ENCODE measurements at regions not wholly inside any gene's neighbourhood (a gene's known extent, or its start where the extent isn't known, plus 50 kb on each side); places are given as distances from the start of the nearest gene placed in this dataset.

GRCh38 chr6:167496707-167497106 lies 171.8 kb downstream of the TTLL2 start:
- DNase-seq = no peak

- no peak for DNase-seq
These were observed 172.7 kb downstream of the TTLL2 start for GRCh38 chr6:167497428-167498056.

DNA sequence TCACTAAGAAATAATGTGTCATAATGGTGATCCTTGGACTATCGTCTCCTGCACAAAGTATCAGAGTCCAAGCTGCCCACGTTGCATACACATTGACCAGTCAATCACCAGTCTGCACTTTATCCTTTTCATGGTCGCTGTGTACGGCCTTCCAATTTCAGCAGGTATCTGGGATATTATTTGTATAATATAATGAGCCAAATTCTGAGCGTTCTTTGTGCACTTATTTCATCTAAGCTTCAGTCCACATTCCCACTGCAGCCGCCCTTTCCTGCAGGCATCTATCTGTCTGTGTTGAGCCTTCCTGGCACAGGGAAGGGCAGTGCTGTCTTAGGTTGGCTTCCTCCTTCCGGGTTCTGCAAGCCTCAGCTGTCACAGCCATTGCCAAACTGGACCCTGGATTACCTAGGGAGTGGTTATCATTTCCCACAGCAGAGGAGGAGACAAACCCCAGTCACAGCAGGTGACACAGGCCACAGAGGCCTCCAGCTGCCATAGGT lies 174.3 kb downstream of the TTLL2 start:
- DNase-seq = no peak

GRCh38 chr6:167500961-167501360 lies 176.1 kb downstream of the TTLL2 start:
- DNase-seq = no peak

GRCh38 chr6:167501831-167502385 lies 177.0 kb downstream of the TTLL2 start:
- DNase-seq = peak; percentile 20

GRCh38 chr6:167502471-167502870 lies 177.6 kb downstream of the TTLL2 start:
- no peak for DNase-seq

GRCh38 chr6:167504385-167504961 lies 179.6 kb downstream of the TTLL2 start:
- DNase-seq = no peak

GRCh38 chr6:167505199-167505598 lies 180.3 kb downstream of the TTLL2 start:
- no peak for DNase-seq

- no peak for DNase-seq
These were observed 180.9 kb downstream of the TTLL2 start for GRCh38 chr6:167505782-167506181.

DNA sequence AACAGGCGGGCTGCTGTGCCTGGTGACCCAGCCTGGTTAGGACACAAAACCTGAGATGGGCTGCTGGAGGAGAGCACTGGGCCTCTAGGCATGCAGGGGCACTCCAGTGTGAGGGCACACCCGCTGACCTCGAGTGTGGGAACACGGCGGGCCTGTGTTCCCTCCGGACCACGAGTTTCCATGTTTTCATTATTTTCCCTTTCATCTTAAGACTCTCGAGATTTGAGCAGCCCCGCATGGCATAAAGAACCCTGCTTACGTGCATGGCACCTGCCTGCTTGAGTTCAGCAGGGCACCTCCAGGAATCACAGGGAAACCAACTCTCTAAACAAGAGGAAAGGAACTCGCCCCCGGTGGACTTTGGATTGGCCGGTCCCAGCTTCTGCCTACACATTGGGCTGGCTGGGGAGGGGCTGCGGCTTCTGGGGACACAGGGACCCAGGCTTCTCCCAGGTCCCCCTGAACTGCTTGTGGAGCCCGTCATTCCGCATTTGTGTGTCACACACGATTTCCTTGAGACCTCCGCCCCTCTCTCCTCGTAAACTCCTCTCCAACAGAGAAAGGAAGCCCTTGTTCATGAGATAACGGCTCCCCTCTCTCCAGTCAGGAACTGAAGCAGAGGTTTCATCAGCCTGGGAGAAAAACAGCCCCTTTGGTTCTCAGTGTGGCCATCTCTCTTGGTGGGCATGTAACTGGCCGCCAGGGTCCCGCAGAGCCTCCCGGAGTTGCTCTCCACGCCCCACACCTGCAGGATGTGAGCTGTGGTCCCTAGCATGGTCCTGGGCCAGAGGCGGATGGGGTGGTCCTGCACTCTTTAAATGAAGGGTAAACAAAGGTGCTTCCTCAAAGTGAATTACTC lies 181.8 kb downstream of the TTLL2 start:
- DNase-seq = no peak

DNA sequence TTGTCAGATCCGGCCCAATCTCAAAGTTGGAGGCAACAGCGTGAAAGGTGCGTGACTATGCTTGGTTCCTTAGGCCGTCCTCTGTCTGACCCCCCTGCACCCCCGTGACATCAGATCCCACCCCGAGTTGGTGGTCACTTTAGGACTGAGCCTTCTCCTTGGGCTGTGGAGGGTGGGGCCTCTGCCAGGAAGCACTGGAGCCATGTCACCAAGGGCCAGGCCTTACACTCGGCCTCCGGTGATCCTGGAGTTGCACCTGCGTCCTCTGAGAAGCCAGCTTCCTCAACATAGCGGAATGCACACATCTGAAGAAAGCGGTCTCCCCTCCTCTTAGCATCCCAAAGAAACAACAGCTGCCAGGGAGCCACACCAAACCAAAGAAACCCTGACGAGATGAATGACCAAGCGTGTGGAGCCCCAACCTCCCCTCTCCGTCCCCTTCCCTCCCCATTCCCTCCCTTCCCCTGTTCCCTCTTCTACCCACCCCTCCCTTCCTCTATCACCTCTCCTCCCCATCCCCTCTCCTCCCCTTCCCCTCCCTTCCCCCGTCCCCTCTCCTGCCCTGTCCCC lies 182.6 kb downstream of the TTLL2 start:
- DNase-seq = no peak

DNA sequence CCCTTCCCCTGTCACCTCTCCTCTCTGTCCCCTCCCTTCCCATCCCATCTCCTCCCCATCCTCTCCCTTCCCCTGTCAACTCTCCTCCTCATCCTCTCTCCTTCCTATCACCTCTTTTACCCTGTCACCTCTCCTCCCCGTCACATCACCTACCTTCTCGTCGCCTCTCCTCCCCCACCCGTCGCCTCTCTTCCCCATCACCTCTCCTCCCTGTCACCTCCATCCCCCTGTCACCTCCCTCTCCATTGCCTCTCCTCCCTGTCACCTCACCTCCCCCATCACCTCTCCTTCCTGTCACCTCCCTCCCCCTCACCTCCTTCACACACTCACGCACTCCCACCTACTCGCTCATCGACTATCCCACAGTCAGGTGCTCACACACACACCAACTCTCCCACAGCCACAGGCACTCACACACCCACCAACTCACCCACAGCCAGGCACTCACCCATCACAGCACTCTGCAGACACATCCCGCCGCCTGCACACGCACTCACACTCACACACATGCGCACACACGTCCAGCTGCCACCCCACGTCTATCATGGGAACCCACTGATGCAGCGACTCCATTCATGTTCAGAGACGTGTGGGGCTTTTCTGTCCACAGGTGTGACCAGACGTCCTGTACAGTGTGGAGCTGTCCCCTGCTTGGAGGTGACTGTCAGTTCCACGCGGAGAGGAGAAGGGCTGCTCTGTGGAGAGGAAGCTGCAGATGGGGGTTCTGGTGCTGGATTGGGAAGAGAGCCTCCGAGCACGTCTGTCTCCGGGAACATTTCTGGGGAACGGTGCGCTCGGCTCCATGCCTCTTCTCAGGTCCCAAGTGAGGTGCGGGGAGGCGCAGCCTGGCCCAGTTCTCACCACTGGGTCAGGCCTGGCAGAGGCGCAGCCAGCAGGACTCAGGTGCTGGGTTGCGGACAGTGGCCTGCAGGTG lies 184.3 kb downstream of the TTLL2 start:
- no peak for DNase-seq

DNA sequence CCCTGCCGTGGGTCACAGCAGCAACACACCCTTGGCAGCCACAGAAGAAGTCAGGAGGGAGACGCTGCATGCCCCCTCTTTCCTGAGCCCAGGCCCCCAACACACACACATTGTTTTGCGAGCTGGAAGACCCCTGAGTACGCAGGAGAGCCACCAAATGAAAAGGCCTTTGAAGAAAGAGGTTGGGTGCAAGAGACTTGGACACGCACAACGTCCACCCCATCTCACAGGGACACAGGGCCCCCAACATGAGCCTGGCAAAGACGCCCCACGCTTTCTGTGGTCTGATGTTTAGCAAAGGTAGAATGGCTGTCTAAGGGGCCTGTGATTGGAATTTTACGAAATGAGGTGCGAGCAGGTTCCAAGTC lies 185.0 kb downstream of the TTLL2 start:
- no peak for DNase-seq

DNA sequence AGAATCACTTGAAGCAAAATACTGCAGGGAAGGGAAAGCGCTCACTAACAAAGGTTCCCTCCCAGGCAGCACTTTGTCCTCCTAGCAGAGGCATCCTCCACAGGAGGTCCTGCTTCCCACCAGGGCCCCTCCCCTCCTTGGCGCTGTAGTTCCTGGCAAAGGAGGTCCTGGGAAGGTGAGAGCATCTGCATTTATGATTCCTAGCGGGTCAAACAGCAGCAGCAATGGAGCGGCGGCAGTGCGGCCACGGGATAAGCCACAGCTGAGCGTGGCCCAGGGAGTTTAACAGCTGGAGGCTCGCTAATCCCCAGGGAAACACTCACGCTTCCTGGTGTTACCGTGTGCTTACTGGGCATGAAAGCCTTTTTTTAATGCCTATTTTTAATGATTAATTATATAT lies 185.8 kb downstream of the TTLL2 start:
- no peak for DNase-seq

- DNase-seq = no peak
These were observed 187.9 kb downstream of the TTLL2 start for GRCh38 chr6:167512696-167513375.

- DNase-seq = no peak
These were observed 188.9 kb downstream of the TTLL2 start for GRCh38 chr6:167513778-167514177.

- DNase-seq = no peak
These were observed 189.6 kb downstream of the TTLL2 start for GRCh38 chr6:167514524-167514923.

DNA sequence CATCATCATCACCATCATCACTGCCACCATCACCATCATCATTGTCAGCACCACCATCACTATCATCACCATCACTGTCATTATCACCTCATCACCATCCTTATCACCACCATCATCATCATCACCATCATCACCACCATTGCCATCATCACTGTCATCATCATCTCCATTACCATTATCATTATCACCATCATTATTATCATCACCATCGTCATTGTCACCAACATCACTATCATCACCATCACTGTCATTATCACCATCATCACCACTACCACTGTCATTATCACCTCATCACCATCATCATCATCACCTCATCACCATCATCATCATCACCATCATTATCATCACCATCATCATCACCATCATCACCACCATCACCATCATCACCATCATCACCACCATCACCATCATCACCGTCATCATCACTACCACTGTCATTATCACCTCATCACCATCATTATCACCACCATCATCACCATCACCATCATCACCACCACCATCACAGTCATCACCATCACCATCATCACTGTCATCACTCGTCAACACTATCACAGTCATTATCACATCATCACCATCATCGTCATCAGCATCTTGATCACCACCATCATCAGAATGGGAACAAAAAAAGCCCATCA lies 191.1 kb downstream of the TTLL2 start:
- no peak for DNase-seq

- no peak for DNase-seq
These were observed 192.5 kb downstream of the TTLL2 start for GRCh38 chr6:167517254-167517916.

DNA sequence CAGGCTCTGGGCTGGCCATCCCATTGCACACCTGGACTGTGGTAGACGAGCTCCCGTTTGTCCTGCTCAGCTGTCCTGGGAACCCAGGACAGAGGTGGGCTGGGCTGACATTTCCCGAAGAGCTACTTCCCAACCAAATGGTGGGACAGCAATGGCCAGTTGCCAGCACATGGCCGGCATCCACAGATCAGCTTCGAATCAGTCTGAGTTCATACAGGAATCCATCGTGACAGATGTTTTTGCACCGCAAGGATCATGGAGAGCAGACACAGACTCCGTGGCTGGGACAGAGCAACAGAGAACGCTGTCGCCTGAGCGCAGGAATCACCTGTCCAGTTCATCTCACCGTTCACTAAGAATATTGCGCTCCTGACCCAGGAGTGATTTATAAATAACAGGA lies 198.5 kb downstream of the TTLL2 start:
- no peak for DNase-seq

All from NCI-H510A treated with DMSO at 0.1 percent for 48 hours (cell line).